HL-60 (cell line): ENCODE measurements at regions not wholly inside any gene's neighbourhood (a gene's known extent, or its start where the extent isn't known, plus 50 kb on each side); places are given as distances from the start of the nearest gene placed in this dataset.

Source experiments
- DNase-seq, 2 experiments: peaks; one replicate each; pipeline ENCODE4 v3.0.0-alpha.2; 2010 to 2020; ENCODE audit warnings: low read depth in 1 of 2, low spot score in 1 of 2
- H3K27ac ChIP-seq: fragments of 250-450 bp; sonication (Bioruptor Pico); replicated peaks from 2 replicates; pipeline ENCODE4 v1.5.1; 2020; ENCODE audit warnings: mild to moderate bottlenecking, moderate library complexity
- H3K27me3 ChIP-seq: fragments of 250-450 bp; sonication (Bioruptor Pico); 2 replicates; pipeline ENCODE4 v1.5.1; 2021; ENCODE audit warnings: mild to moderate bottlenecking, moderate library complexity; ENCODE audit not compliant: insufficient read depth, poor library complexity, severe bottlenecking
- H3K4me3 ChIP-seq: replicated peaks from 2 replicates; pipeline ENCODE4 v1.5.1; 2011; ENCODE audit warnings: mild to moderate bottlenecking, control low read depth, low read length; ENCODE audit not compliant: insufficient read depth
- GABPA ChIP-seq: IDR thresholded peaks from 2 replicates; pipeline ENCODE4 v1.6.1; 2012; ENCODE audit warnings: low read depth
- POLR2AphosphoS5 ChIP-seq: IDR thresholded peaks from 2 replicates; pipeline ENCODE4 v1.6.1; 2012; ENCODE audit warnings: low read depth
- SPI1 ChIP-seq: IDR thresholded peaks from 2 replicates; pipeline ENCODE4 v1.6.1; 2012; ENCODE audit warnings: low read depth, mild to moderate bottlenecking, borderline replicate concordance
- TF ChIP-seq, protein P1 (sequence below): IDR thresholded peaks from 2 replicates; pipeline ENCODE4 v1.6.1; 2012; ENCODE audit warnings: low read depth; ENCODE audit not compliant: insufficient replicate concordance
- TF ChIP-seq, protein P2 (sequence below): IDR thresholded peaks from one replicate; pipeline ENCODE4 v1.5.1; 2011; ENCODE audit warnings: low read length, control low read depth, inconsistent platforms; ENCODE audit not compliant: insufficient read depth

GRCh38 chr1:67537667-67538018 is 107.4 kb upstream of the SERBP1 start:
- Histone ChIP-seq H3K4me3 (no peak overlapping the region), H3K27ac (no peak overlapping the region), H3K27me3 (no peaks in the 10 kb centered on the region)
- no peak for DNase-seq
- TF ChIP-seq, protein P1, sequence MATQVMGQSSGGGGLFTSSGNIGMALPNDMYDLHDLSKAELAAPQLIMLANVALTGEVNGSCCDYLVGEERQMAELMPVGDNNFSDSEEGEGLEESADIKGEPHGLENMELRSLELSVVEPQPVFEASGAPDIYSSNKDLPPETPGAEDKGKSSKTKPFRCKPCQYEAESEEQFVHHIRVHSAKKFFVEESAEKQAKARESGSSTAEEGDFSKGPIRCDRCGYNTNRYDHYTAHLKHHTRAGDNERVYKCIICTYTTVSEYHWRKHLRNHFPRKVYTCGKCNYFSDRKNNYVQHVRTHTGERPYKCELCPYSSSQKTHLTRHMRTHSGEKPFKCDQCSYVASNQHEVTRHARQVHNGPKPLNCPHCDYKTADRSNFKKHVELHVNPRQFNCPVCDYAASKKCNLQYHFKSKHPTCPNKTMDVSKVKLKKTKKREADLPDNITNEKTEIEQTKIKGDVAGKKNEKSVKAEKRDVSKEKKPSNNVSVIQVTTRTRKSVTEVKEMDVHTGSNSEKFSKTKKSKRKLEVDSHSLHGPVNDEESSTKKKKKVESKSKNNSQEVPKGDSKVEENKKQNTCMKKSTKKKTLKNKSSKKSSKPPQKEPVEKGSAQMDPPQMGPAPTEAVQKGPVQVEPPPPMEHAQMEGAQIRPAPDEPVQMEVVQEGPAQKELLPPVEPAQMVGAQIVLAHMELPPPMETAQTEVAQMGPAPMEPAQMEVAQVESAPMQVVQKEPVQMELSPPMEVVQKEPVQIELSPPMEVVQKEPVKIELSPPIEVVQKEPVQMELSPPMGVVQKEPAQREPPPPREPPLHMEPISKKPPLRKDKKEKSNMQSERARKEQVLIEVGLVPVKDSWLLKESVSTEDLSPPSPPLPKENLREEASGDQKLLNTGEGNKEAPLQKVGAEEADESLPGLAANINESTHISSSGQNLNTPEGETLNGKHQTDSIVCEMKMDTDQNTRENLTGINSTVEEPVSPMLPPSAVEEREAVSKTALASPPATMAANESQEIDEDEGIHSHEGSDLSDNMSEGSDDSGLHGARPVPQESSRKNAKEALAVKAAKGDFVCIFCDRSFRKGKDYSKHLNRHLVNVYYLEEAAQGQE = no peak
- no peak for TF ChIP-seq GABPA
- TF ChIP-seq POLR2AphosphoS5 = no peak
- TF ChIP-seq SPI1 = no peak
- TF ChIP-seq, protein P2, sequence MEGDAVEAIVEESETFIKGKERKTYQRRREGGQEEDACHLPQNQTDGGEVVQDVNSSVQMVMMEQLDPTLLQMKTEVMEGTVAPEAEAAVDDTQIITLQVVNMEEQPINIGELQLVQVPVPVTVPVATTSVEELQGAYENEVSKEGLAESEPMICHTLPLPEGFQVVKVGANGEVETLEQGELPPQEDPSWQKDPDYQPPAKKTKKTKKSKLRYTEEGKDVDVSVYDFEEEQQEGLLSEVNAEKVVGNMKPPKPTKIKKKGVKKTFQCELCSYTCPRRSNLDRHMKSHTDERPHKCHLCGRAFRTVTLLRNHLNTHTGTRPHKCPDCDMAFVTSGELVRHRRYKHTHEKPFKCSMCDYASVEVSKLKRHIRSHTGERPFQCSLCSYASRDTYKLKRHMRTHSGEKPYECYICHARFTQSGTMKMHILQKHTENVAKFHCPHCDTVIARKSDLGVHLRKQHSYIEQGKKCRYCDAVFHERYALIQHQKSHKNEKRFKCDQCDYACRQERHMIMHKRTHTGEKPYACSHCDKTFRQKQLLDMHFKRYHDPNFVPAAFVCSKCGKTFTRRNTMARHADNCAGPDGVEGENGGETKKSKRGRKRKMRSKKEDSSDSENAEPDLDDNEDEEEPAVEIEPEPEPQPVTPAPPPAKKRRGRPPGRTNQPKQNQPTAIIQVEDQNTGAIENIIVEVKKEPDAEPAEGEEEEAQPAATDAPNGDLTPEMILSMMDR = no peak

DNA sequence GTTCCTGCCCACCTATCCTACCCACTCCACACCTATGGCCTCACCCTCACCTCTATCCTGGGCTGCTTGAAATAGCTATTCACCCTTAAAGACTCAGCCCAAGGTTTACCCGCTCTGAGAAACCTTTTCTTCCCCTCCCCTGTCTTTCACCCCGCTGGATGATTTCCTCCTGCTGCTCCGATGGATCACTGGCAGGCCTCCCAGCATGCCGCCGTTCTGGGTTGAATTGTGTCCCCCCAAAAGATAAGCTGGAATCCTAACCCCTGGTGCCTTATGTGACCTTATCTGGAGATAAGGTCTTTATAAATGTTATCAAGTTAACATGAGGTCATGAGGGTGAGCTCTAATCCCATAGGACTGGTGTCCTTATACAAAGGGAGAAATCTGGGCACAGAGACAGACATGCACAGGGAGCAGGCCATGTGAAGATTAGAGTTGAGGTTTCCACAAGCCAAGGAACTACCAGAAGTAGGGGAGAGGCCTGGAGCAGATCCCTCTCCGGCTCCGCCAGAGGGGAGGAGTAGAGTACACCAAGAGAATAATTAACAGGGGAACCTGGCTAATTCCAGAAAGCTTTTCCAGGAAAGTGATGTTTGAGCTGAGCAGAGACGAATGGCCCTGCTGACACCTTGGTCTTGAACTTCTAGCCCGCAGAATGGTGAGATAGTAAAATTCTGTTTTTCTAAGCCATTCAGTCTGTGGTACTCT is 110.0 kb upstream of the SERBP1 start:
- DNase-seq = no peak
- Histone ChIP-seq H3K27ac (no peak overlapping the region), H3K4me3 (no peak overlapping the region), H3K27me3 (no peaks in the 10 kb centered on the region)
- TF ChIP-seq GABPA (no peak), SPI1 (no peak), POLR2AphosphoS5 (no peak)
- TF ChIP-seq, protein P2 = no peak
- TF ChIP-seq, protein P1 = no peak

DNA sequence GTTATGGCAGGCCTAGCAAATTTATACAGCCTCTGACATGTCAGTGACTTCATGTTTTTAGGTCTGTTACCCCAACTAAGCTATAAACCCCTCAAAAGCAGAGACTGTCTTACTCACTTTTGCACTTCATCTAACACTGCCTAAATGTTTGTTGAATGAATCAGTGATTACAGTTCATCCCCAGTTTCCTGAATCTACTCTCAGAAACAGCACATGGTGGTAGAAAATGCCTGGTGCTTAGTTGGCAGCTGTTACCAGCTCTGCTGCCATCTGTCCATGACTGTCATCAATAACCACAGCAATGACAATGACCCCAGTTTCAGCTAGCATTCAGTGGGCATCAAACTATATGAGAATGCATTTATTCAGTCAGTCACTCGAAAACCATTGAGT is 110.5 kb upstream of the SERBP1 start:
- TF ChIP-seq, protein P1 = no peak
- TF ChIP-seq SPI1 (no peak), POLR2AphosphoS5 (no peak), GABPA (no peak)
- TF ChIP-seq, protein P2 = no peak
- Histone ChIP-seq H3K27me3 (no peaks in the 10 kb centered on the region), H3K4me3 (no peak overlapping the region), H3K27ac (no peak overlapping the region)
- DNase-seq = no peak
